Peyer's patch (tissue), 4 donors: ENCODE measurements at regions not wholly inside any gene's neighbourhood (a gene's known extent, or its start where the extent isn't known, plus 50 kb on each side); places are given as distances from the start of the nearest gene placed in this dataset.

Experiments
- DNase-seq, 3 donors: peaks; one replicate each; pipeline ENCODE4 v3.0.0-alpha.2; 2017 to 2019
- H3K27ac ChIP-seq, 4 donors: fragments of 200-600 bp; sonication (generic); one replicate each; pipeline ENCODE4 v1.5.1; 2016 to 2019
- H3K27me3 ChIP-seq, 2 donors: fragments of 200-600 bp; sonication (generic); one replicate each; pipeline ENCODE4 v1.5.1; 2019
- H3K36me3 ChIP-seq, 3 donors: fragments of 200-600 bp; sonication (generic); one replicate each; pipeline ENCODE4 v1.5.1; 2016 to 2019
- H3K4me1 ChIP-seq, 4 donors: fragments of 200-600 bp; sonication (generic); one replicate each; pipeline ENCODE4 v1.5.1; 2016 to 2019
- H3K4me3 ChIP-seq, 4 donors: fragments of 200-600 bp; sonication (generic); 1 replicate in 3 of 4; 2 replicates in 1 of 4; pipeline ENCODE4 v1.5.1; 2016 to 2019; ENCODE audit warnings: mild to moderate bottlenecking in 1 of 4
- H3K9me3 ChIP-seq, 4 donors: fragments of 200-600 bp; sonication (generic); one replicate each; pipeline ENCODE4 v1.5.1; 2016 to 2019; ENCODE audit warnings: mild to moderate bottlenecking in 1 of 4
- POLR2A ChIP-seq, 2 donors: fragments of 450-650 bp; IDR thresholded peaks; one replicate each; pipeline ENCODE4 v1.5.1; 2017; ENCODE audit warnings: antibody characterized with exemption in 2 of 2, mild to moderate bottlenecking in 2 of 2, moderate library complexity in 2 of 2
- TF ChIP-seq, protein P1 (sequence below), 6 experiments: fragments of 450-650 bp in 4 of 6; fragments of 200-600 bp in 2 of 6; sonication (generic) in 1 of 6; IDR thresholded peaks; one replicate each; pipeline ENCODE4 v1.5.1; 2017 to 2019; ENCODE audit warnings: antibody characterized with exemption in 6 of 6, mild to moderate bottlenecking in 3 of 6, moderate library complexity in 1 of 6

DNA sequence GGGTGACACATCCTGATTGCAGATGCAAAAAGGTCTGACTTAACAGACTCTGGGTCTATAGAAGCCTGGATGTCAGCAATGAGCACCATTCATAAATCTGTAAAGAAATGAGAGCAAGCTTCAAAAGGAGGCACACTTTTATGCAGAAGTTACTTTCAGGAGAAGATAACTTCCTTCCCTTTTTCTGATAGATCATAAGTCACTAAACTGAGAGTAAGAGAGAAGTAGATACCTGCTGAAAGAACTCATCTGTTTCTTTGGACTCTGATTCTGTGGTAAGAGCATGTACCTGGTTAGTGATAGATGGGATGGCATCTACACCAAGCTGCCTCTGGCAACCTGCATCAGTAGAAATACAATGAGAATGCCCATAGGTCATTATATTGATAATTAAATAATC is 525.6 kb downstream of the CETN3 start:
- Histone ChIP-seq H3K9me3 (no peaks in the 10 kb centered on the region), H3K27ac (no peak overlapping the region), H3K27me3 (no peaks in the 10 kb centered on the region), H3K4me3 (no peak overlapping the region), H3K36me3 (no peaks in the 10 kb centered on the region), H3K4me1 (no peaks in the 10 kb centered on the region)
- no peak for DNase-seq
- TF ChIP-seq POLR2A (IDR thresholded peaks at IDR 0.05): no peak
- TF ChIP-seq, protein P1, sequence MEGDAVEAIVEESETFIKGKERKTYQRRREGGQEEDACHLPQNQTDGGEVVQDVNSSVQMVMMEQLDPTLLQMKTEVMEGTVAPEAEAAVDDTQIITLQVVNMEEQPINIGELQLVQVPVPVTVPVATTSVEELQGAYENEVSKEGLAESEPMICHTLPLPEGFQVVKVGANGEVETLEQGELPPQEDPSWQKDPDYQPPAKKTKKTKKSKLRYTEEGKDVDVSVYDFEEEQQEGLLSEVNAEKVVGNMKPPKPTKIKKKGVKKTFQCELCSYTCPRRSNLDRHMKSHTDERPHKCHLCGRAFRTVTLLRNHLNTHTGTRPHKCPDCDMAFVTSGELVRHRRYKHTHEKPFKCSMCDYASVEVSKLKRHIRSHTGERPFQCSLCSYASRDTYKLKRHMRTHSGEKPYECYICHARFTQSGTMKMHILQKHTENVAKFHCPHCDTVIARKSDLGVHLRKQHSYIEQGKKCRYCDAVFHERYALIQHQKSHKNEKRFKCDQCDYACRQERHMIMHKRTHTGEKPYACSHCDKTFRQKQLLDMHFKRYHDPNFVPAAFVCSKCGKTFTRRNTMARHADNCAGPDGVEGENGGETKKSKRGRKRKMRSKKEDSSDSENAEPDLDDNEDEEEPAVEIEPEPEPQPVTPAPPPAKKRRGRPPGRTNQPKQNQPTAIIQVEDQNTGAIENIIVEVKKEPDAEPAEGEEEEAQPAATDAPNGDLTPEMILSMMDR (IDR thresholded peaks at IDR 0.05): no peak

DNA sequence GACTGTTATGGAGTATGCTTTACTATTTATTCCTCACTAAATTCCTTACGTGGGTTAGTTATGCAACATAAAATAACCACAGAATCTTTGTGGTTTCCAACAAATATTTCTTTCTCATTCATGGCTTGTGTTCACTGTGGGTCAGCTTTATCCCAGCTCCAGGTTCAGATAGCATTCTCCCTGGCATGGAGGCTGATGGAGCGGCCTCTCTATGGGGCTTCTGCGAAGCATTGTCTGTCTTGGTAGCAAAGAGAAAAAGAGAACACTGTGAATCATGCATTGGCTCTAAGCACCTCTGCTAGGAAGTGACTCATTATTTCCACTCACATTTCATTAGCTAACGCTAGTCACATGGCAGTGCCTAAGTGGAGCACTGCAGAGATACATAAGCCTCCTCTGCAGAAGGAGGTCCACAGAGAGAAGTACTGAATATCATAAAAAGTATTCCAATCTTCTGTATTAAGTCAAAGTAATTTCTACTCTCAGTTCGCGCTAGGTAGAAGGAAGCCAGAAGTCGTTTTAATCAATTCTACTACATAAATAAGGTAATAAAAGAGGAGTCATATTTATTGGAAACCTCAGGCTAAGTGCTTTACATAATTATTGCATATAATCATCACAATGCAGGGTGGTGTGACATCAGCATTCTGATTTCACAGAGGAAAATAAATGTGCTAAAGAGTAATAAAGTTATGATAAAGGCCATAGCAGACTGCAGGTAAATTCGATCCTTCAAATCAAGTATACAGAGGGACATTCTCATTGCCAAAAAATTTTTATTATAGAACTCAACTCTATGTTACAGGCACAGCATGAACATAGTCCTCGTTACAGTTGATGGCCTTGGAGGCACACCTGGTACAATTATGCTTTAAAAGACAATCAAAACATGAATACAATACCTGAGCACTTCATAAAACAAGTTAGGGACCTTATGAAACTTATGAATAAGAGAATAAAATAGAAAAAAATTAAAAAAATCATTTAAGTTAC is 531.1 kb downstream of the CETN3 start:
- H3K4me3 ChIP-seq: no peak overlapping the region
- TF ChIP-seq POLR2A (IDR thresholded peaks at IDR 0.05): no peak
- TF ChIP-seq, protein P1 (IDR thresholded peaks at IDR 0.05): no peak
- no peaks in the 10 kb centered on the region for H3K27me3 ChIP-seq
- no peak for DNase-seq
- no peaks in the 10 kb centered on the region for H3K36me3 ChIP-seq
- H3K27ac ChIP-seq: no peak overlapping the region
- H3K9me3 ChIP-seq: no peaks in the 10 kb centered on the region
- no peaks in the 10 kb centered on the region for H3K4me1 ChIP-seq

DNA sequence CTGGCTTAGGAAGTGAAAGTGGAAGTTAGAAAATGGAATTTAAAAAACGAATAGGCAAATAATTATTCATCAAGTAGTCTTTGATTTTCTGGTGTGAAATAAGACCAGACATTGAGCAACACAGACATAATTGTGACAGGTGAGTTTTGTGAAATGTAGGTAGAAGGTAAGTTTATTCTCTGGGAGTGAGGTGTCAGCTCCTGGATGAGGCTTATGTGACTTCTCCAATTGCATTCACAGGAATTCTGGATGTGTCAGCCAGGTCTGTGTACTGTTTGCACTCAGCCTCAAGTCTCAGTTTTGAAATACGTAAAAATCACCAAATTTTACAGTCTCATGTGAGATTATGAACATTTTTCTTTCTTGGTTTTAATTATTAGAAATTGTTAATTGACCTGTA is 537.6 kb downstream of the CETN3 start:
- no peak for DNase-seq
- Histone ChIP-seq H3K27ac (no peak overlapping the region), H3K27me3 (no peaks in the 10 kb centered on the region), H3K4me1 (no peaks in the 10 kb centered on the region), H3K4me3 (no peak overlapping the region), H3K9me3 (no peaks in the 10 kb centered on the region), H3K36me3 (no peaks in the 10 kb centered on the region)
- TF ChIP-seq, protein P1 (IDR thresholded peaks at IDR 0.05): no peak
- TF ChIP-seq POLR2A (IDR thresholded peaks at IDR 0.05): no peak

DNA sequence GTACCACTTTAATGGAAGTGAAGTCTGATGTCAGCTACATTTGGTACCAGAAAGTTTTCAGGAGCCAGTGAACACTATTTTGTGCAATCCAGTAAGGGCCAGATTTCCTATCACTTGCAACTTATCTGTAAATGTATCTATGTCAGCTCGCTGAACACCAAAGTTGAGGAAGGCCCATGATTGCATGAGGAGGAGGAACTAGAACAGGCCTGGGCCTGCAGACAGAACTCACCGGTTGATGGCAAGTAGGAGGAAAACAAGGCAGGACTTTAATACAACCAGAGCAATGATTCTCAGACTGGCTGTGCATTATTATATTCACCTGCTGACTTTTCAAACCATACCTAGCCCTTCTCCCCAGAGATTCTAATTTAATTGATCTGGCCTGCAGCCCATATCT is 540.2 kb downstream of the CETN3 start:
- TF ChIP-seq, protein P1 (IDR thresholded peaks at IDR 0.05): no peak
- no peak for TF ChIP-seq POLR2A (IDR thresholded peaks at IDR 0.05)
- no peaks in the 10 kb centered on the region for H3K9me3 ChIP-seq
- H3K27ac ChIP-seq: no peak overlapping the region
- no peak overlapping the region for H3K4me3 ChIP-seq
- DNase-seq: no peak
- H3K27me3 ChIP-seq: no peaks in the 10 kb centered on the region
- H3K36me3 ChIP-seq: no peaks in the 10 kb centered on the region
- no peaks in the 10 kb centered on the region for H3K4me1 ChIP-seq

DNA sequence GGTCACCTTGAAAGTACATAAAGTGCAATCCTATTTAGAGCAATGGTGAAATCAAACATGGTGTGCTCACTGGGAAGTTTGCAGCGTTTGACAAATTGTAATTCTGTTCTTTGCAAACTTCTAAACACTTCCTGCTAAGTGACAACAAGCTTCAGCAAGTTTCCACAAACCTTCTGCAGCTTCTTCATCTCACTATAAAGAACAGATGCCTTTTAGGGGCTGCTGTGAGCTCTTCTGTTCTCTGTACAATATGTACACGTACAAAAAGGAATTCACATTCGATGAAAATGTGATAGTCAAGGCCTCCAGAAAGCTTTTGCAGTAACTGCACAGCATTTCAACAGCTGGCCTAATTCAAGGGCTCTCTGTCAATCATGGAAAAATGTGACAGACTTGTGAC is 543.1 kb downstream of the CETN3 start:
- Histone ChIP-seq H3K36me3 (no peaks in the 10 kb centered on the region), H3K4me1 (no peaks in the 10 kb centered on the region), H3K4me3 (no peak overlapping the region), H3K9me3 (no peaks in the 10 kb centered on the region), H3K27ac (no peak overlapping the region), H3K27me3 (no peaks in the 10 kb centered on the region)
- DNase-seq: no peak
- TF ChIP-seq, protein P1 (IDR thresholded peaks at IDR 0.05): no peak
